RWPE2 (cell line): ENCODE measurements at regions not wholly inside any gene's neighbourhood (a gene's known extent, or its start where the extent isn't known, plus 50 kb on each side); places are given as distances from the start of the nearest gene placed in this dataset.
A peak's percentile ranks its signal among the peaks of the same experiment; 100 is the strongest.

ENCODE experiments used
- ATAC-seq: fragments of 200-7000 bp; cut with Tn5 transposase; 3 replicates; pipeline ENCODE4 v1.9.1; 2021; ENCODE audit warnings: low read depth
- DNase-seq: peaks from one replicate; pipeline ENCODE4 v3.0.0-alpha.2; 2020; ENCODE audit warnings: low spot score
- H3K27ac ChIP-seq: fragments of 450-650 bp; 2 replicates; pipeline ENCODE4 v1.5.1; 2017; ENCODE audit warnings: mild to moderate bottlenecking; ENCODE audit not compliant: poor library complexity, severe bottlenecking
- H3K27me3 ChIP-seq: fragments of 250-450 bp; sonication (Bioruptor Pico); 2 replicates; pipeline ENCODE4 v1.5.1; 2021; ENCODE audit warnings: mild to moderate bottlenecking, moderate library complexity; ENCODE audit not compliant: insufficient read depth, poor library complexity, severe bottlenecking
- H3K36me3 ChIP-seq: fragments of 250-450 bp; sonication (Bioruptor Pico); 2 replicates; pipeline ENCODE4 v1.5.1; 2020; ENCODE audit warnings: low read depth, mild to moderate bottlenecking, moderate library complexity
- H3K4me1 ChIP-seq: fragments of 250-450 bp; sonication (Bioruptor Pico); 2 replicates; pipeline ENCODE4 v1.5.1; 2021; ENCODE audit warnings: mild to moderate bottlenecking, moderate library complexity; ENCODE audit not compliant: insufficient read depth, poor library complexity, severe bottlenecking
- H3K4me3 ChIP-seq: fragments of 250-450 bp; sonication (Bioruptor Pico); 2 replicates; pipeline ENCODE4 v1.5.1; 2021; ENCODE audit warnings: mild to moderate bottlenecking, moderate library complexity; ENCODE audit not compliant: severe bottlenecking
- H3K9me3 ChIP-seq: fragments of 250-450 bp; sonication (Bioruptor Pico); 2 replicates; pipeline ENCODE4 v1.5.1; 2021; ENCODE audit warnings: mild to moderate bottlenecking, moderate library complexity; ENCODE audit not compliant: severe bottlenecking
- CTCF ChIP-seq: fragments of 450-650 bp; IDR thresholded peaks from one replicate; pipeline ENCODE4 v1.5.1; 2017; ENCODE audit warnings: mild to moderate bottlenecking, moderate library complexity; ENCODE audit not compliant: poor library complexity, severe bottlenecking

GRCh38 chr10:56537984-56538383, 176.9 kb upstream of the ZWINT start:
- Histone ChIP-seq H3K4me3 (no peak overlapping the region), H3K27me3 (no peaks in the 10 kb centered on the region), H3K9me3 (no peaks in the 10 kb centered on the region), H3K36me3 (no peaks in the 10 kb centered on the region), H3K27ac (no peak overlapping the region), H3K4me1 (no peaks in the 10 kb centered on the region)
- no peak for DNase-seq
- TF ChIP-seq CTCF: no peak
- ATAC-seq: peak; percentile 96

GRCh38 chr10:56522166-56522565, 161.1 kb upstream of the ZWINT start:
- peaks cover 6% of the 10 kb centered on the region for H3K27me3 ChIP-seq
- no peaks in the 10 kb centered on the region for H3K4me1 ChIP-seq
- no peak for DNase-seq
- ATAC-seq: no peak
- no peaks in the 10 kb centered on the region for H3K36me3 ChIP-seq
- no peak overlapping the region for H3K27ac ChIP-seq
- TF ChIP-seq CTCF: no peak
- H3K9me3 ChIP-seq: no peaks in the 10 kb centered on the region
- H3K4me3 ChIP-seq: no peak overlapping the region

- no peaks in the 10 kb centered on the region for H3K9me3 ChIP-seq
- TF ChIP-seq CTCF: no peak
Observed at GRCh38 chr10:56508562-56508961, 147.5 kb upstream of the ZWINT start.

GRCh38 chr10:56507033-56507432, 146.0 kb upstream of the ZWINT start:
- no peak for TF ChIP-seq CTCF
- DNase-seq: no peak
- no peaks in the 10 kb centered on the region for H3K9me3 ChIP-seq

More at GRCh38 chr10:56508562-56508961, 147.5 kb upstream of the ZWINT start:
- Histone ChIP-seq H3K4me1 (no peaks in the 10 kb centered on the region), H3K27me3 (peaks cover 3% of the 10 kb centered on the region), H3K27ac (no peak overlapping the region), H3K4me3 (no peak overlapping the region), H3K36me3 (no peaks in the 10 kb centered on the region)
- DNase-seq: no peak
- no peak for ATAC-seq

GRCh38 chr10:56505555-56505954, 144.5 kb upstream of the ZWINT start:
- TF ChIP-seq CTCF: no peak
- H3K9me3 ChIP-seq: no peaks in the 10 kb centered on the region
- H3K27ac ChIP-seq: no peak overlapping the region
- DNase-seq (no peak), ATAC-seq (no peak)
- peaks cover 16% of the 10 kb centered on the region for H3K27me3 ChIP-seq
- H3K36me3 ChIP-seq: no peaks in the 10 kb centered on the region
- H3K4me1 ChIP-seq: no peaks in the 10 kb centered on the region
- H3K4me3 ChIP-seq: no peak overlapping the region

More at GRCh38 chr10:56507033-56507432, 146.0 kb upstream of the ZWINT start:
- H3K4me3 ChIP-seq: no peak overlapping the region
- H3K27me3 ChIP-seq: peaks cover 6% of the 10 kb centered on the region
- H3K4me1 ChIP-seq: no peaks in the 10 kb centered on the region
- ATAC-seq: no peak
- no peak overlapping the region for H3K27ac ChIP-seq
- no peaks in the 10 kb centered on the region for H3K36me3 ChIP-seq
